HepG2 (cell line): ENCODE measurements at regions not wholly inside any gene's neighbourhood (a gene's known extent, or its start where the extent isn't known, plus 50 kb on each side); places are given as distances from the start of the nearest gene placed in this dataset.

Experiments
- ATAC-seq: fragments of 200-7000 bp; cut with Tn5 transposase; 3 replicates; pipeline ENCODE4 v1.9.1; 2020; ENCODE audit warnings: mild to moderate bottlenecking, moderate library complexity
- BruUV-seq: library from RNA; stranded (reverse); fragments of 400-500 nt; replicated peaks from 2 replicates; lab custom pipeline; 2021; lab: Mats Ljungman, UMichigan
- CTCF ChIA-PET: fragments of 300-600 bp; formaldehyde crosslinking; extraction: SDS; loops from one replicate; lab custom pipeline; 2021; ENCODE audit warnings: low total read pairs, inconsistent platforms, low intra/inter-chr PET ratio; lab: Yijun Ruan, JAX
- POLR2A ChIA-PET: fragments of 350-600 bp; sonication (Branson Sonifier 250); formaldehyde crosslinking; loops from one replicate; lab custom pipeline; 2020; ENCODE audit warnings: antibody characterized with exemption, inconsistent platforms; lab: Yijun Ruan, JAX
- DNase-seq: peaks from one replicate; pipeline ENCODE4 v3.0.0-alpha.2; 2015; ENCODE audit warnings: low spot score
- FAIRE-seq: peaks from 3 replicates; lab custom pipeline; 2011; peaks lifted over from hg19 to GRCh38; lab: Jason Lieb, UNC
- H2AFZ ChIP-seq: one replicate; pipeline ENCODE4 v1.6.1; 2011; ENCODE audit warnings: low read length, inconsistent platforms
- H3K27ac ChIP-seq: fragments of 300-600 bp; 3 replicates; pipeline ENCODE4 v1.8.0; 2011; ENCODE audit warnings: mixed run types, mild to moderate bottlenecking, mixed read lengths, low read length, inconsistent platforms; ENCODE audit not compliant: insufficient read depth; ENCODE audit errors: extremely low read length
- H3K27me3 ChIP-seq, 2 experiments: fragments of 200-600 bp in 1 of 2; 2 replicates in 1 of 2; 3 replicates in 1 of 2; pipeline versions ENCODE4 v1.6.0 to v1.8.0; 2011; ENCODE audit warnings: low read length in 2 of 2, mild to moderate bottlenecking in 2 of 2, moderate library complexity in 2 of 2, inconsistent platforms in 1 of 2; ENCODE audit not compliant: insufficient read depth in 2 of 2, control insufficient read depth in 1 of 2
- H3K36me3 ChIP-seq, 2 experiments: fragments of 200-600 bp in 1 of 2; replicated peaks in 1 of 2; 2 replicates in 1 of 2; 3 replicates in 1 of 2; pipeline versions ENCODE4 v1.5.1 to v1.8.0; 2011; ENCODE audit warnings: low read length in 2 of 2, inconsistent platforms in 1 of 2; ENCODE audit not compliant: insufficient read depth in 2 of 2, control insufficient read depth in 1 of 2
- H3K4me1 ChIP-seq: 2 replicates; pipeline ENCODE4 v1.5.1; 2012; ENCODE audit warnings: low read length, inconsistent platforms; ENCODE audit not compliant: insufficient read depth
- H3K4me2 ChIP-seq: 2 replicates; pipeline ENCODE4 v1.6.0; 2011; ENCODE audit warnings: low read depth, low read length, inconsistent platforms
- H3K4me3 ChIP-seq, 3 experiments: fragments of 200-600 bp in 1 of 3; sonication (generic), shearing (Covaris generic) in 1 of 3; replicated peaks in 1 of 3; 2 replicates each; pipeline ENCODE4 v1.5.1; 2011 to 2016; ENCODE audit warnings: low read length in 3 of 3, inconsistent platforms in 2 of 3, low read depth in 2 of 3, mild to moderate bottlenecking in 2 of 3, control low read depth in 1 of 3, mixed read lengths in 1 of 3; ENCODE audit not compliant: insufficient read depth in 1 of 3
- H3K79me2 ChIP-seq: one replicate; pipeline ENCODE4 v1.6.1; 2011; ENCODE audit warnings: low read length, inconsistent platforms; ENCODE audit not compliant: insufficient read depth
- H3K9ac ChIP-seq: 2 replicates; pipeline ENCODE4 v1.6.0; 2011; ENCODE audit warnings: mild to moderate bottlenecking, low read depth, low read length, inconsistent platforms; ENCODE audit not compliant: insufficient read depth
- H3K9me3 ChIP-seq: 2 replicates; pipeline ENCODE4 v1.5.1; 2012; ENCODE audit warnings: mild to moderate bottlenecking, low read length
- H4K20me1 ChIP-seq: 2 replicates; pipeline ENCODE4 v1.6.0; 2011; ENCODE audit warnings: inconsistent platforms, mild to moderate bottlenecking, low read length, moderate library complexity; ENCODE audit not compliant: insufficient read depth
- ARID3A ChIP-seq: IDR thresholded peaks from 2 replicates; pipeline ENCODE4 v1.6.1; 2012; ENCODE audit warnings: low read depth, low read length, improper control_type of control experiment
- NAIF1 ChIP-seq: sonication (generic); formaldehyde crosslinking; IDR thresholded peaks from 2 replicates; pipeline ENCODE4 v1.5.0; 2020; ENCODE audit warnings: mild to moderate bottlenecking, missing genetic modification reagents, borderline replicate concordance
- NFE2 ChIP-seq: sonication (generic); formaldehyde crosslinking; IDR thresholded peaks from 2 replicates; pipeline ENCODE4 v1.4.0; 2020; ENCODE audit warnings: missing genetic modification reagents
- NR3C1 ChIP-seq: sonication (generic); formaldehyde crosslinking; IDR thresholded peaks from 2 replicates; pipeline ENCODE4 v1.4.0; 2020; ENCODE audit warnings: missing genetic modification reagents
- RBM39 ChIP-seq: fragments of 200-400 bp; formaldehyde crosslinking; IDR thresholded peaks from one replicate; pipeline ENCODE4 v1.6.1; 2018; ENCODE audit warnings: antibody characterized with exemption, mild to moderate bottlenecking, low read depth, low read length; ENCODE audit not compliant: poor library complexity, severe bottlenecking
- SMC3 ChIP-seq: IDR thresholded peaks from 2 replicates; pipeline ENCODE4 v1.6.1; 2011; ENCODE audit warnings: low read length, improper control_type of control experiment
- SMYD3 ChIP-seq: sonication (generic); formaldehyde crosslinking; IDR thresholded peaks from 2 replicates; pipeline ENCODE4 v1.8.1; 2023; ENCODE audit warnings: mild to moderate bottlenecking, missing genetic modification reagents
- WGBS: methylation state at CpG from one replicate; pipeline ENCODE4 v1.1.6; 2017; ENCODE audit warnings: low lambda C conversion rate; 5-methylcytosine and 5-hydroxymethylcytosine counted together
- in situ Hi-C: cut with HindIII; loops from 2 replicates; pipeline ENCODE4 v1.10.0; 2017; ENCODE audit warnings: low pct_unique_long_range_greater_than_20kb; ENCODE audit not compliant: extremely low pct_ligation_motif_present
- intact Hi-C: fragments of 100-400 bp; cut with micrococcal nuclease; formaldehyde crosslinking; loops from one replicate; pipeline ENCODE4 v1.10.0; 2022; ENCODE audit not compliant: unreplicated experiment
- TF ChIP-seq, protein P1 (sequence below): sonication (generic); formaldehyde crosslinking; IDR thresholded peaks from 2 replicates; pipeline ENCODE4 v1.4.0; 2020; ENCODE audit warnings: missing genetic modification reagents, borderline replicate concordance
- TF ChIP-seq, protein P2 (sequence below): sonication (generic); formaldehyde crosslinking; IDR thresholded peaks from 2 replicates; pipeline ENCODE4 v1.4.0; 2020; ENCODE audit warnings: missing genetic modification reagents
- TF ChIP-seq, protein P3 (sequence below): sonication (generic); formaldehyde crosslinking; IDR thresholded peaks from 2 replicates; pipeline ENCODE4 v1.5.0; 2020; ENCODE audit warnings: mild to moderate bottlenecking, missing genetic modification reagents

- Histone ChIP-seq H3K79me2 (no peaks in the 10 kb centered on the region), H3K9ac (no peak overlapping the region), H4K20me1 (no peaks in the 10 kb centered on the region), H3K4me3 (no peak overlapping the region), H3K36me3 (no peaks in the 10 kb centered on the region), H2AFZ (no peak overlapping the region), H3K9me3 (no peaks in the 10 kb centered on the region), H3K4me1 (no peaks in the 10 kb centered on the region), H3K4me2 (no peak overlapping the region), H3K27ac (no peak overlapping the region), H3K27me3 (no peaks in the 10 kb centered on the region)
- intact Hi-C loops (no loop called here), in situ Hi-C loops (no loop called here)
- no TSS peak for BruUV-seq
- DNase-seq (no peak), FAIRE-seq (no peak), ATAC-seq (no peak)
- TF ChIP-seq, protein P1, sequence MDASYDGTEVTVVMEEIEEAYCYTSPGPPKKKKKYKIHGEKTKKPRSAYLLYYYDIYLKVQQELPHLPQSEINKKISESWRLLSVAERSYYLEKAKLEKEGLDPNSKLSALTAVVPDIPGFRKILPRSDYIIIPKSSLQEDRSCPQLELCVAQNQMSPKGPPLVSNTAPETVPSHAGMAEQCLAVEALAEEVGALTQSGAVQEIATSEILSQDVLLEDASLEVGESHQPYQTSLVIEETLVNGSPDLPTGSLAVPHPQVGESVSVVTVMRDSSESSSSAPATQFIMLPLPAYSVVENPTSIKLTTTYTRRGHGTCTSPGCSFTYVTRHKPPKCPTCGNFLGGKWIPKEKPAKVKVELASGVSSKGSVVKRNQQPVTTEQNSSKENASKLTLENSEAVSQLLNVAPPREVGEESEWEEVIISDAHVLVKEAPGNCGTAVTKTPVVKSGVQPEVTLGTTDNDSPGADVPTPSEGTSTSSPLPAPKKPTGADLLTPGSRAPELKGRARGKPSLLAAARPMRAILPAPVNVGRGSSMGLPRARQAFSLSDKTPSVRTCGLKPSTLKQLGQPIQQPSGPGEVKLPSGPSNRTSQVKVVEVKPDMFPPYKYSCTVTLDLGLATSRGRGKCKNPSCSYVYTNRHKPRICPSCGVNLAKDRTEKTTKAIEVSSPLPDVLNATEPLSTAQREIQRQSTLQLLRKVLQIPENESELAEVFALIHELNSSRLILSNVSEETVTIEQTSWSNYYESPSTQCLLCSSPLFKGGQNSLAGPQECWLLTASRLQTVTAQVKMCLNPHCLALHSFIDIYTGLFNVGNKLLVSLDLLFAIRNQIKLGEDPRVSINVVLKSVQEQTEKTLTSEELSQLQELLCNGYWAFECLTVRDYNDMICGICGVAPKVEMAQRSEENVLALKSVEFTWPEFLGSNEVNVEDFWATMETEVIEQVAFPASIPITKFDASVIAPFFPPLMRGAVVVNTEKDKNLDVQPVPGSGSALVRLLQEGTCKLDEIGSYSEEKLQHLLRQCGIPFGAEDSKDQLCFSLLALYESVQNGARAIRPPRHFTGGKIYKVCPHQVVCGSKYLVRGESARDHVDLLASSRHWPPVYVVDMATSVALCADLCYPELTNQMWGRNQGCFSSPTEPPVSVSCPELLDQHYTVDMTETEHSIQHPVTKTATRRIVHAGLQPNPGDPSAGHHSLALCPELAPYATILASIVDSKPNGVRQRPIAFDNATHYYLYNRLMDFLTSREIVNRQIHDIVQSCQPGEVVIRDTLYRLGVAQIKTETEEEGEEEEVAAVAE (CRISPR knock-in tag): no peak
- TF ChIP-seq RBM39 (no peak), ARID3A (no peak), SMYD3 (CRISPR knock-in tag) (no peak), NR3C1 (CRISPR knock-in tag) (no peak), SMC3 (no peak), NFE2 (CRISPR knock-in tag) (no peak), NAIF1 (CRISPR knock-in tag) (no peak)
- TF ChIP-seq, protein P2, sequence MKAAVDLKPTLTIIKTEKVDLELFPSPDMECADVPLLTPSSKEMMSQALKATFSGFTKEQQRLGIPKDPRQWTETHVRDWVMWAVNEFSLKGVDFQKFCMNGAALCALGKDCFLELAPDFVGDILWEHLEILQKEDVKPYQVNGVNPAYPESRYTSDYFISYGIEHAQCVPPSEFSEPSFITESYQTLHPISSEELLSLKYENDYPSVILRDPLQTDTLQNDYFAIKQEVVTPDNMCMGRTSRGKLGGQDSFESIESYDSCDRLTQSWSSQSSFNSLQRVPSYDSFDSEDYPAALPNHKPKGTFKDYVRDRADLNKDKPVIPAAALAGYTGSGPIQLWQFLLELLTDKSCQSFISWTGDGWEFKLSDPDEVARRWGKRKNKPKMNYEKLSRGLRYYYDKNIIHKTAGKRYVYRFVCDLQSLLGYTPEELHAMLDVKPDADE (CRISPR knock-in tag): no peak
- TF ChIP-seq, protein P3, sequence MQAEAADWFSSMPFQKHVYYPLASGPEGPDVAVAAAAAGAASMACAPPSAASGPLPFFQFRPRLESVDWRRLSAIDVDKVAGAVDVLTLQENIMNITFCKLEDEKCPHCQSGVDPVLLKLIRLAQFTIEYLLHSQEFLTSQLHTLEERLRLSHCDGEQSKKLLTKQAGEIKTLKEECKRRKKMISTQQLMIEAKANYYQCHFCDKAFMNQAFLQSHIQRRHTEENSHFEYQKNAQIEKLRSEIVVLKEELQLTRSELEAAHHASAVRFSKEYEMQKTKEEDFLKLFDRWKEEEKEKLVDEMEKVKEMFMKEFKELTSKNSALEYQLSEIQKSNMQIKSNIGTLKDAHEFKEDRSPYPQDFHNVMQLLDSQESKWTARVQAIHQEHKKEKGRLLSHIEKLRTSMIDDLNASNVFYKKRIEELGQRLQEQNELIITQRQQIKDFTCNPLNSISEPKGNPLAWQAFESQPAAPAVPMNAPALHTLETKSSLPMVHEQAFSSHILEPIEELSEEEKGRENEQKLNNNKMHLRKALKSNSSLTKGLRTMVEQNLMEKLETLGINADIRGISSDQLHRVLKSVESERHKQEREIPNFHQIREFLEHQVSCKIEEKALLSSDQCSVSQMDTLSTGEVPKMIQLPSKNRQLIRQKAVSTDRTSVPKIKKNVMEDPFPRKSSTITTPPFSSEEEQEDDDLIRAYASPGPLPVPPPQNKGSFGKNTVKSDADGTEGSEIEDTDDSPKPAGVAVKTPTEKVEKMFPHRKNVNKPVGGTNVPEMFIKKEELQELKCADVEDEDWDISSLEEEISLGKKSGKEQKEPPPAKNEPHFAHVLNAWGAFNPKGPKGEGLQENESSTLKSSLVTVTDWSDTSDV (CRISPR knock-in tag): no peak
- CTCF ChIA-PET: no interaction called here
- 89% methylated on average over 6 of the region's 6 CpGs for WGBS
- POLR2A ChIA-PET: interaction anchor here (0.9 kb wide), 1 partner anchor 13 kb away, joined by 3 read pairs; no protein-coding TSS in a partner anchor
Measured at GRCh38 chr1:219296430-219297355, 123.0 kb downstream of the LYPLAL1 start.
